Karpas-422 (cell line): ENCODE measurements at regions not wholly inside any gene's neighbourhood (a gene's known extent, or its start where the extent isn't known, plus 50 kb on each side); places are given as distances from the start of the nearest gene placed in this dataset.

Experiments
- DNase-seq: peaks from one replicate; pipeline ENCODE4 v3.0.0-alpha.2; 2015
- H2AFZ ChIP-seq: fragments of 200-600 bp; sonication (generic); 2 replicates; pipeline ENCODE4 v1.6.1; 2014; ENCODE audit warnings: antibody characterized with exemption, low read length, mixed read lengths
- H3K27ac ChIP-seq: fragments of 200-600 bp; sonication (generic); 2 replicates; pipeline ENCODE4 v1.5.1; 2014; ENCODE audit warnings: mild to moderate bottlenecking, low read length, moderate library complexity
- H3K27me3 ChIP-seq: fragments of 200-600 bp; sonication (generic); 2 replicates; pipeline ENCODE4 v1.6.1; 2014; ENCODE audit warnings: low read length, mixed read lengths
- H3K36me3 ChIP-seq: fragments of 200-600 bp; sonication (generic); 2 replicates; pipeline ENCODE4 v1.6.1; 2014; ENCODE audit warnings: low read length, mixed read lengths; ENCODE audit not compliant: insufficient read depth
- H3K4me1 ChIP-seq: fragments of 200-600 bp; sonication (generic); 2 replicates; pipeline ENCODE4 v1.6.1; 2014; ENCODE audit warnings: mild to moderate bottlenecking, low read length, mixed read lengths
- H3K4me2 ChIP-seq: fragments of 200-600 bp; sonication (generic); 2 replicates; pipeline ENCODE4 v1.6.1; 2014; ENCODE audit warnings: low read length, low read depth, mild to moderate bottlenecking; ENCODE audit not compliant: poor library complexity, severe bottlenecking
- H3K4me3 ChIP-seq: fragments of 200-600 bp; sonication (generic); 2 replicates; pipeline ENCODE4 v1.5.1; 2014; ENCODE audit warnings: mild to moderate bottlenecking, antibody characterized with exemption, low read length, mixed read lengths
- H3K79me2 ChIP-seq: fragments of 200-600 bp; sonication (generic); 2 replicates; pipeline ENCODE4 v1.6.1; 2014; ENCODE audit warnings: mild to moderate bottlenecking, low read length, mixed read lengths
- H3K9ac ChIP-seq: fragments of 200-600 bp; sonication (generic); 2 replicates; pipeline ENCODE4 v1.6.0; 2014; ENCODE audit warnings: low read length
- H3K9me2 ChIP-seq: fragments of 200-600 bp; sonication (generic), shearing (Covaris generic); replicated peaks from 2 replicates; pipeline ENCODE4 v1.6.0; 2014; ENCODE audit warnings: mild to moderate bottlenecking, low read length, moderate library complexity; ENCODE audit not compliant: insufficient read depth
- H3K9me3 ChIP-seq: fragments of 300-700, 200-600 bp; sonication (generic); 2 replicates; pipeline ENCODE4 v1.6.1; 2014; ENCODE audit warnings: low read length, mixed read lengths
- H4K20me1 ChIP-seq: fragments of 200-600 bp; sonication (generic); 2 replicates; pipeline ENCODE4 v1.6.1; 2014; ENCODE audit warnings: mild to moderate bottlenecking, antibody characterized with exemption, low read length, low read depth; ENCODE audit not compliant: insufficient read depth

DNA sequence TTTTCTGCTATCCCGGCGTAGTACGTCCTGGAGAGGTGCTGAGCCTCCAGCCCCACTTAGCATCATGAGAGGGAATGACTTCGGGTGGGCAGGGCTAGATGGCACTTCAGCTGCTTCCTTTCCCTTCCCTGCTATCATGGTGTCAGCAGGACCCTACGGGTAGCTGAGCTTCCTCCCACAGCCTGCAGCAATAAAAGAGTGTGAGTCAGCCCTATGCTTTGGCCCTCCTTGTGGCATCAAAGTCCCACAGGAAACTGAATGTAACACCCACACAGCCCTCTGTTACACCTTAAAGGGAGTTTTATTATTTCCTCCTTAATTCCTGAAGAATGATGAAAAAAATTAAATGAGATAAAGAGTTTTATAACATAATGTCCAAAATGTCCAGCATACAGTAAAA lies 458.1 kb downstream of the RPS24 start:
- H3K4me3 ChIP-seq, result no peak overlapping the region
- H3K36me3 ChIP-seq, result no peaks in the 10 kb centered on the region
- no peak overlapping the region for H3K4me2 ChIP-seq
- no peaks in the 10 kb centered on the region for H3K79me2 ChIP-seq
- no peak overlapping the region for H2AFZ ChIP-seq
- no peak overlapping the region for H3K27ac ChIP-seq
- no peaks in the 10 kb centered on the region for H3K4me1 ChIP-seq
- 0 out of 2 replicates have a peak, but pooled peaks cover 3% of the 10 kb centered on the region for H3K27me3 ChIP-seq
- DNase-seq, result no peak
- H3K9me3 ChIP-seq, result no peaks in the 10 kb centered on the region
- no peak overlapping the region for H3K9ac ChIP-seq
- H4K20me1 ChIP-seq, result no peaks in the 10 kb centered on the region
- no peaks in the 10 kb centered on the region for H3K9me2 ChIP-seq

DNA sequence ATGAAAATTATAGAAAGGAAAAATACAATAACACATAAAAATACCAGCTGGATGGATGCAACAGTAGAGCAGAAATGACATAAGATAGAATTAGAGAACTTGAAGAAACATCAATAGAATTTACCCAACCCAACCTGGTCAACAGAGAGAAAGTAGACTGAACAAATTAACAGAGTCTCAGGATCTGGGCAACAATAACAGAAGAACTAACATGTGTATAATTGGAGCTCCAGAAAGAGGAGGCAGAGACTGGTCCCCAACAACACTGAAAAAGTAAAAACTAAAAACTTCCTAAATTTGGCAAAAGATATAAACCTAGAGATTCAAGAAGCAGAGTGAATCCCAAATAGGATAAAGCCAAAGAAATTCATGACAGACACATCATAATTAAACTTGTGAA lies 458.8 kb downstream of the RPS24 start:
- H3K4me1 ChIP-seq, result no peaks in the 10 kb centered on the region
- H3K9ac ChIP-seq, result no peak overlapping the region
- H2AFZ ChIP-seq, result no peak overlapping the region
- no peaks in the 10 kb centered on the region for H3K9me2 ChIP-seq
- no peaks in the 10 kb centered on the region for H3K79me2 ChIP-seq
- 0 out of 2 replicates have a peak, but pooled peaks cover 3% of the 10 kb centered on the region for H3K27me3 ChIP-seq
- no peak for DNase-seq
- no peaks in the 10 kb centered on the region for H3K36me3 ChIP-seq
- H3K4me3 ChIP-seq, result no peak overlapping the region
- no peaks in the 10 kb centered on the region for H3K9me3 ChIP-seq
- H3K27ac ChIP-seq, result no peak overlapping the region
- no peaks in the 10 kb centered on the region for H4K20me1 ChIP-seq
- H3K4me2 ChIP-seq, result no peak overlapping the region

DNA sequence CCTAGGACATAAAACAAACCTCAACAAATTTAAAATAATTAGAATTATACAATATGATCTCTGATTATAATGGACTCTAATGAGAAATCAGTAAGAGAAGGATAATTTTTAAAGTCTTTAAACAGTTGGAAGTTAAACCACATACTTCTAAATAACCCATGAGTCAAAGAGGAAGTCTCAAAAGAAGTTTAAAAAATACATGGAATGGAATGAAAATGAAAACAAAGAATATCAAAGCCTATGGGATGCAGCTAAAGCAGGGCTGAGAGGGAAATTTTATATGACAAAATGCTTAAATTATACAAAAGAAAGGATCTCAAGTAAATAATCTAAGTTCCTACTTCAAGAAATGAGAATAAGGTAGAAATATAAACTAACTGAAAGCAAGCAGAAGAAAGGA lies 460.5 kb downstream of the RPS24 start:
- no peak for DNase-seq
- Histone ChIP-seq H3K27me3 (no peaks in the 10 kb centered on the region), H3K36me3 (no peaks in the 10 kb centered on the region), H3K27ac (no peak overlapping the region), H3K79me2 (no peaks in the 10 kb centered on the region), H3K9me2 (no peaks in the 10 kb centered on the region), H3K4me1 (no peaks in the 10 kb centered on the region), H2AFZ (no peak overlapping the region), H3K4me3 (no peak overlapping the region), H3K9me3 (no peaks in the 10 kb centered on the region), H3K4me2 (no peak overlapping the region), H4K20me1 (no peaks in the 10 kb centered on the region), H3K9ac (no peak overlapping the region)

DNA sequence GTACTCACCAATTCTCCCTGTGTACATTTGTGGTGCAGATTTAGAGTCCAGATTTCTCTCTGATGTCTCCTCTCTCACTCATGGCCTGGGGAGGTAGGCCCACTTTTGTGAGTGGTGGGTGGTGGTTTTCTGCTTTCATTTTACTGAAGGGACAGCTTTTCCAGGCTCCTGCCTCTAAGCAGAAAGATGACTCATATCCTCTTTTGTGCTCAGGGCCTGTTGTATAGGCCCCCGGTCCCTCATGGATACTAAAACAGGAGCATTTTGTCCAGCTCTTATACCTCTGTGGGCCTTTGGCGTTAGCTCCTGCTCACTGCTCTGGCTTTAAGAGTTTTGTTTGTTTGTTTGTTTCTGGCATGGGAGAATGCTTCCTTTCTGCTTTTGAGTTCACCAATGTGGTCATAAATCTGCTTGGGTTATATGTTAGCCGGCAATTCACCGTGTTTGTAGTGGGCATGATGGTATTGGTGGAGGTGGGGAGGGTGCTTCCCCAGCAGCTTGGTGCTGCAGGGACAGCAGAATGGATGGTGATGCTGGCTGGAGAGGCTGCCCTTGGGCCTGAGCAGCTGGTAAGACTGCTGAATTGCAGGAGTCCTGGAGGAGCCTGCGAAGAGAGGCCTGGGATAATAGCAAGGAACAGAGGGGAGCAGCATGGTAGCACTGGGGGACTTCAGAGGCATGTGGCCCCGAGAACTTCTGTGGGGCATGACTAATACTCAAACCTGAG lies 468.7 kb downstream of the RPS24 start:
- no peaks in the 10 kb centered on the region for H3K27me3 ChIP-seq
- no peak overlapping the region for H2AFZ ChIP-seq
- H3K79me2 ChIP-seq, result no peaks in the 10 kb centered on the region
- no peak overlapping the region for H3K9ac ChIP-seq
- H3K9me3 ChIP-seq, result no peaks in the 10 kb centered on the region
- 0 out of 2 replicates have a peak, but pooled peaks cover 2% of the 10 kb centered on the region for H3K4me1 ChIP-seq
- H3K4me3 ChIP-seq, result no peak overlapping the region
- no peak overlapping the region for H3K4me2 ChIP-seq
- H3K9me2 ChIP-seq, result no peaks in the 10 kb centered on the region
- DNase-seq, result no peak
- H4K20me1 ChIP-seq, result no peaks in the 10 kb centered on the region
- no peaks in the 10 kb centered on the region for H3K36me3 ChIP-seq
- no peak overlapping the region for H3K27ac ChIP-seq

DNA sequence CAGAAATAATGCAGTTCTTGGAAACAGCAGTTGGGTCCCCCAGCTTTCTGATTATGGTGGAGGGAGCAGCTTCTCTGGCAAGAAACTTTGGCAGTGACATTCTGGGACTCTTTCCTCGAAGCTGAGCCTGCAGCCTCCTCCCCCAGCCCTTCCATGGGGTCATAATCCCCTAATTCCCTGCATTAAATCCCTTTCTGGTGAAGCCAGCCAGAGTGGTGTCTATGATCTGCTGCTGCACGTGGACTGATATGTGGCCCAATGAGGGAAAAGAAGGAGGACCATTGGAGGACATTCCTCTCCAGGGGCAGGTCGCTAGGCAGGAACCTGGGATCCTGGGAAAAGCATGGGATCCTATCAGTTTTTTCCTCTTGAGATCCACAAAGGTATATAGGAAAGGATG lies 470.5 kb downstream of the RPS24 start:
- H4K20me1 ChIP-seq, result no peaks in the 10 kb centered on the region

DNA sequence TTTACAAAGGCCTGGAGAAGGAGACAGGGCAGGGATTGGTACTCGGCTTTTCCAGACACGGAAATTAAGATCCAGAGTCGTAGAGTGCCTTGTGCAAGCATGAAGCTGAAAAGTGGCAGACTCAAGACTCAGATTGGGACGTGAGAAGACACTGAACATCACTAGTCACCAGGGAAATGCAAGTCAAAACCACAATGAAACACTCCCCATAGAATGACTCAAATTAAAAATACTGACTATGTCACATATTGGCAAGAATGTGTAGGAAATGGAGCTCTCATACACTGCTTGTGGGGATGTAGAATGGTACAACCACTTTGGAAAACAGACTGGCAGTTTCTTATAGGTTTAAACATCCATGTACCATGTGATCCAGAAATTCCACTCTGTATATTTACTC lies 472.0 kb downstream of the RPS24 start:
- H3K4me3 ChIP-seq, result no peak overlapping the region
- DNase-seq, result no peak
- no peaks in the 10 kb centered on the region for H3K9me2 ChIP-seq

More for the DNA sequence above, 470.5 kb downstream of the RPS24 start:
- no peak overlapping the region for H3K4me3 ChIP-seq
- H3K27me3 ChIP-seq, result no peaks in the 10 kb centered on the region
- H3K4me2 ChIP-seq, result no peak overlapping the region
- H3K4me1 ChIP-seq, result 0 out of 2 replicates have a peak, but pooled peaks cover 2% of the 10 kb centered on the region
- no peak for DNase-seq
- no peak overlapping the region for H3K27ac ChIP-seq
- H3K36me3 ChIP-seq, result no peaks in the 10 kb centered on the region
- H2AFZ ChIP-seq, result no peak overlapping the region
- no peaks in the 10 kb centered on the region for H3K79me2 ChIP-seq
- no peaks in the 10 kb centered on the region for H3K9me2 ChIP-seq
- no peak overlapping the region for H3K9ac ChIP-seq
- H3K9me3 ChIP-seq, result no peaks in the 10 kb centered on the region

DNA sequence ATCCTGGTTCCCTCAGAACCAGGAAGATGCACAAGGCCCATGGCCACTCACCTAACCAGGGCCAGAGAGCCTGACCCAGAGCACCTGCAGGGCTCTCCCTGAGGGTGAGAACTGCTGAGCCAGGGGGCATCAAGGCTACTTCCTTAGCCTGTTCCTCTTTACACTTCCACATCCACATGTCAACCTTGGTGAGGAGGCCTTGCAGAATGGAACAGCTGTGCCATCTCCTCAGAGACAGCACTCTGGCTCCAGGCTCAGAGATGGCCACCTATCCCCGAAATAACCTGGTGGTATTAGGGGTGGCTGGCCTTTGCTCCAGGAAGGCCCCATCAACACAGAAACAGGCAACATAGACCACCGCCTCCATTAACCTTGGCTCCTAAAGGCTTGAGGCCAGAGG lies 473.0 kb downstream of the RPS24 start:
- no peak overlapping the region for H3K4me3 ChIP-seq
- H4K20me1 ChIP-seq, result no peaks in the 10 kb centered on the region
- no peak overlapping the region for H3K27ac ChIP-seq
- H2AFZ ChIP-seq, result no peak overlapping the region
- 0 out of 2 replicates have a peak, but pooled peaks cover 2% of the 10 kb centered on the region for H3K4me1 ChIP-seq
- H3K27me3 ChIP-seq, result no peaks in the 10 kb centered on the region
- no peaks in the 10 kb centered on the region for H3K36me3 ChIP-seq
- no peak overlapping the region for H3K9ac ChIP-seq
- H3K9me3 ChIP-seq, result no peaks in the 10 kb centered on the region
- no peak overlapping the region for H3K4me2 ChIP-seq
- H3K9me2 ChIP-seq, result no peaks in the 10 kb centered on the region
- H3K79me2 ChIP-seq, result no peaks in the 10 kb centered on the region
- DNase-seq, result no peak

More for the DNA sequence above, 472.0 kb downstream of the RPS24 start:
- Histone ChIP-seq H3K4me2 (no peak overlapping the region), H3K9me3 (no peaks in the 10 kb centered on the region), H2AFZ (no peak overlapping the region), H3K36me3 (no peaks in the 10 kb centered on the region), H3K9ac (no peak overlapping the region), H3K27ac (no peak overlapping the region), H3K79me2 (no peaks in the 10 kb centered on the region), H3K4me1 (0 out of 2 replicates have a peak, but pooled peaks cover 2% of the 10 kb centered on the region), H4K20me1 (no peaks in the 10 kb centered on the region), H3K27me3 (no peaks in the 10 kb centered on the region)

DNA sequence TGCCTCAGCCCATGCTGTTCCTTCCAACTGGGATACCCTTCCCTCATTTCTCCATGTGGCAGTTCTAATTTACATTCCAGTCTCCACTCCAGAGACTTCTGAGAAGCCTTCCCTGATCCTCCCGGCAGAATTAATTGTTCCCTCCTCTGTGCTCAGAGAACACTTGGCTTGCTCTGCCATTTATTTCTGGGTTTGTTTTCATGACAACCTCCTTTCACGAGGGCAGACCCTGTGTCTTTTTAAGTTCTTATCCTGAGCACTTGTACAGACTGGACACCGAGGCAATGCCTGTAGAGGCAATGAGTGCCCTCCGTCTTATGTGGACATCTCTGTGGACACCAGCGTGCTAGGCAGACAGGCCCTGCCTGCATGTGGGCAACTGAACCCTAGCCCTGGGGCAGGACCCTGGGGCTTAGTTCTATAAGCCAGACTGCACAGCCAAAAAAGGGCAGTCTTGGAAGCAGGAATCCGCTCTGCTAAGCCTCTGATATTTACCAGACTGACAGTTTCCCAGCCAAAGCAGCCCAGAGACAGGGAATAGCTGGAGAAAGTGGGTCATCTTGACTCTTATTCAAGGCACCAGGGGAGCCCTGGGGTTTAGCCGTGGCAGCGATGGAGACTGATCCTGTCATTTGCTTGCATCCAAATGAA lies 474.0 kb downstream of the RPS24 start:
- no peaks in the 10 kb centered on the region for H4K20me1 ChIP-seq
- no peaks in the 10 kb centered on the region for H3K27me3 ChIP-seq
- no peak for DNase-seq

More for the DNA sequence above, 474.0 kb downstream of the RPS24 start:
- no peak overlapping the region for H3K4me2 ChIP-seq
- H3K9me2 ChIP-seq, result no peaks in the 10 kb centered on the region
- no peaks in the 10 kb centered on the region for H3K79me2 ChIP-seq
- H3K4me3 ChIP-seq, result no peak overlapping the region
- no peak overlapping the region for H3K27ac ChIP-seq
- no peak overlapping the region for H3K9ac ChIP-seq
- H3K4me1 ChIP-seq, result 0 out of 2 replicates have a peak, but pooled peaks cover 2% of the 10 kb centered on the region
- H2AFZ ChIP-seq, result no peak overlapping the region
- H3K9me3 ChIP-seq, result no peaks in the 10 kb centered on the region
- no peaks in the 10 kb centered on the region for H3K36me3 ChIP-seq
